Colonic mucosa (tissue), 4 donors: ENCODE measurements at regions not wholly inside any gene's neighbourhood (a gene's known extent, or its start where the extent isn't known, plus 50 kb on each side); places are given as distances from the start of the nearest gene placed in this dataset.

Experiments
- DNase-seq: peaks from one replicate; pipeline ENCODE4 v3.0.0-alpha.2; 2020
- H3K27ac ChIP-seq: fragments of 200-600 bp; one replicate; pipeline ENCODE4 v1.8.0; 2021
- H3K27me3 ChIP-seq: fragments of 200-600 bp; one replicate; pipeline ENCODE4 v1.8.0; 2021
- H3K36me3 ChIP-seq: fragments of 200-600 bp; one replicate; pipeline ENCODE4 v1.8.0; 2021
- H3K4me1 ChIP-seq: fragments of 200-600 bp; one replicate; pipeline ENCODE4 v1.8.0; 2021; ENCODE audit warnings: mild to moderate bottlenecking
- H3K4me3 ChIP-seq: fragments of 200-600 bp; one replicate; pipeline ENCODE4 v1.8.0; 2021
- H3K9ac ChIP-seq, 2 donors: one replicate each; pipeline ENCODE4 v1.7.0; 2013; ENCODE audit warnings: control low read depth in 2 of 2, low read depth in 2 of 2, low read length in 2 of 2
- H3K9me3 ChIP-seq: fragments of 200-600 bp; one replicate; pipeline ENCODE4 v1.8.0; 2021
- CTCF ChIP-seq: fragments of 200-600 bp; IDR thresholded peaks from one replicate; pipeline ENCODE4 v1.8.0; 2022; ENCODE audit warnings: antibody characterized with exemption, mild to moderate bottlenecking
- intact Hi-C: fragments of 100-400 bp; cut with DNase I; formaldehyde crosslinking; loops from one replicate; pipeline ENCODE4 v1.14.1; 2022
- donor health status: healthy.
- donor health status: DM: no; HTN: no; CAD: no.
- donor health status: DM: no; HTN: no; CAD: no.

- no peaks in the 10 kb centered on the region for H3K9me3 ChIP-seq
- H3K27ac ChIP-seq, result no peak overlapping the region
- H3K4me1 ChIP-seq, result no peaks in the 10 kb centered on the region
- H3K9ac ChIP-seq, result no peak overlapping the region
- TF ChIP-seq CTCF, result no peak
- H3K36me3 ChIP-seq, result no peaks in the 10 kb centered on the region
- DNase-seq, result no peak
- no peaks in the 10 kb centered on the region for H3K27me3 ChIP-seq
- intact Hi-C loops, result no loop called here
- no peak overlapping the region for H3K4me3 ChIP-seq
Measured at GRCh38 chr5:38164776-38165399, 93.5 kb upstream of the EGFLAM start.

- DNase-seq, result no peak
- H3K27ac ChIP-seq, result no peak overlapping the region
- no peak overlapping the region for H3K4me3 ChIP-seq
- H3K9me3 ChIP-seq, result no peaks in the 10 kb centered on the region
- intact Hi-C loops, result no loop called here
- TF ChIP-seq CTCF, result no peak
- H3K27me3 ChIP-seq, result no peaks in the 10 kb centered on the region
- H3K36me3 ChIP-seq, result no peaks in the 10 kb centered on the region
- H3K9ac ChIP-seq, result no peak overlapping the region
- H3K4me1 ChIP-seq, result no peaks in the 10 kb centered on the region
Measured at GRCh38 chr5:38163636-38164237, 94.6 kb upstream of the EGFLAM start.

- TF ChIP-seq CTCF, result no peak
- Histone ChIP-seq H3K27me3 (no peaks in the 10 kb centered on the region), H3K4me3 (no peak overlapping the region), H3K9me3 (no peaks in the 10 kb centered on the region), H3K36me3 (no peaks in the 10 kb centered on the region), H3K9ac (no peak overlapping the region), H3K27ac (no peak overlapping the region), H3K4me1 (no peaks in the 10 kb centered on the region)
- intact Hi-C loops, result no loop called here
- no peak for DNase-seq
Measured at GRCh38 chr5:38162625-38163024, 95.7 kb upstream of the EGFLAM start.

GRCh38 chr5:38157024-38157423 is 101.3 kb upstream of the EGFLAM start:
- no peak overlapping the region for H3K9ac ChIP-seq
- H3K27ac ChIP-seq, result no peak overlapping the region
- no peak for DNase-seq
- no peaks in the 10 kb centered on the region for H3K27me3 ChIP-seq
- H3K9me3 ChIP-seq, result no peaks in the 10 kb centered on the region
- H3K36me3 ChIP-seq, result no peaks in the 10 kb centered on the region
- no peak for TF ChIP-seq CTCF
- H3K4me3 ChIP-seq, result no peak overlapping the region
- intact Hi-C loops, result no loop called here
- H3K4me1 ChIP-seq, result no peaks in the 10 kb centered on the region

- H3K36me3 ChIP-seq, result no peaks in the 10 kb centered on the region
- no peak for TF ChIP-seq CTCF
- intact Hi-C loops, result no loop called here
- H3K9ac ChIP-seq, result no peak overlapping the region
- no peak overlapping the region for H3K4me3 ChIP-seq
- H3K27me3 ChIP-seq, result no peaks in the 10 kb centered on the region
- no peaks in the 10 kb centered on the region for H3K9me3 ChIP-seq
- no peak overlapping the region for H3K27ac ChIP-seq
- DNase-seq, result no peak
- H3K4me1 ChIP-seq, result no peaks in the 10 kb centered on the region
Measured at GRCh38 chr5:38154615-38155204, 103.6 kb upstream of the EGFLAM start.
